ENCODE measurements at regions not wholly inside any gene's neighbourhood (a gene's known extent, or its start where the extent isn't known, plus 50 kb on each side); places are given as distances from the start of the nearest gene placed in this dataset.

GRCh38 chr3:72102112-72102616 is 317.2 kb upstream of the PROK2 start:
- FAIRE-seq (no peak), DNase-seq (ENCODE audit: low read depth, low spot score) (no peak)
- Histone ChIP-seq H3K9me3 (replicated peaks; ENCODE audit: control insufficient read depth, insufficient read depth, low read length) (no peaks in the 10 kb centered on the region), H3K9me1 (replicated peaks; ENCODE audit: control insufficient read depth, extremely low read depth, insufficient read depth, low read length) (no peaks in the 10 kb centered on the region), H3K79me2 (ENCODE audit: control insufficient read depth, insufficient read depth, low read length) (no peaks in the 10 kb centered on the region), H3K9ac (replicated peaks; ENCODE audit: extremely low read depth, insufficient read depth, low read length) (no peak overlapping the region), H2AFZ (ENCODE audit: low read depth, low read length) (no peak overlapping the region), H3K27ac (ENCODE audit: insufficient read depth, low read depth, low read length) (no peak overlapping the region), H3K4me2 (ENCODE audit: insufficient read depth, low read length) (no peak overlapping the region), H3K36me3 (ENCODE audit: control insufficient read depth in 2 of 2, extremely low read depth in 1 of 2, insufficient read depth in 2 of 2, low read length in 2 of 2) (no peaks in the 10 kb centered on the region), H3K27me3 (ENCODE audit: control insufficient read depth in 2 of 2, insufficient read depth in 2 of 2, low read length in 2 of 2) (peaks cover 12 to 13% of the 10 kb centered on the region in 2 experiments), H3K4me3 (replicated peaks in 1 of 3; ENCODE audit: insufficient read depth in 1 of 3, low read depth in 1 of 3, low read length in 3 of 3) (no peak overlapping the region), H4K20me1 (replicated peaks; ENCODE audit: control insufficient read depth, extremely low read depth, insufficient read depth, low read length) (no peaks in the 10 kb centered on the region), H3K4me1 (ENCODE audit: control insufficient read depth, extremely low read depth, insufficient read depth, low read length) (no peaks in the 10 kb centered on the region)
- TF ChIP-seq POLR2A (IDR thresholded peaks at IDR 0.05; ENCODE audit: low read depth, low read length) (no peak), GATA2 (IDR thresholded peaks at IDR 0.05; ENCODE audit: insufficient read depth, insufficient read length, low read depth, low read length) (no peak)
- no TSS peak for BruUV-seq (replicated peaks)
- dilution Hi-C loops (cut with MboI; ENCODE audit: extremely low pct_ligation_motif_present, low sequenced_read_pairs) (no loop called here), intact Hi-C loops (cut with micrococcal nuclease) (no loop called here)
- CTCF ChIA-PET = no interaction called here
- POLR2A ChIA-PET = no interaction called here

- TF ChIP-seq FOS (IDR thresholded peaks at IDR 0.05; ENCODE audit: borderline replicate concordance, insufficient read depth, low read length) (no peak), POLR2A (IDR thresholded peaks at IDR 0.05; ENCODE audit: low read depth, low read length) (no peak), CTCF (IDR thresholded peaks at IDR 0.05; ENCODE audit: extremely low read depth in 1 of 2, insufficient read depth in 1 of 2, low read depth in 1 of 2, low read length in 2 of 2) (no peak), MYC (IDR thresholded peaks at IDR 0.05; ENCODE audit: low read depth, low read length) (no peak), POLR2AphosphoS5 (IDR thresholded peaks at IDR 0.05; ENCODE audit: insufficient read depth, low read depth, low read length) (no peak), JUN (IDR thresholded peaks at IDR 0.05; ENCODE audit: borderline replicate concordance, insufficient read depth, insufficient read length, low read depth) (no peak), EZH2 (IDR thresholded peaks at IDR 0.05; ENCODE audit: borderline replicate concordance, low read depth, low read length, severe bottlenecking) (no peak), MAX (IDR thresholded peaks at IDR 0.05; ENCODE audit: insufficient read depth, insufficient read length) (no peak), GATA2 (IDR thresholded peaks at IDR 0.05; ENCODE audit: insufficient read depth, insufficient read length, low read depth, low read length) (no peak)
- H3K36me3 ChIP-seq (ENCODE audit: control insufficient read depth in 2 of 2, extremely low read depth in 1 of 2, insufficient read depth in 2 of 2, low read length in 2 of 2) = no peaks in the 10 kb centered on the region
- no peak overlapping the region for H3K9ac ChIP-seq (replicated peaks; ENCODE audit: extremely low read depth, insufficient read depth, low read length)
- peaks cover 12 to 13% of the 10 kb centered on the region in 2 experiments for H3K27me3 ChIP-seq (ENCODE audit: control insufficient read depth in 2 of 2, insufficient read depth in 2 of 2, low read length in 2 of 2)
- no peaks in the 10 kb centered on the region for H3K9me3 ChIP-seq (replicated peaks; ENCODE audit: control insufficient read depth, insufficient read depth, low read length)
- intact Hi-C loops (cut with micrococcal nuclease) (no loop called here), dilution Hi-C loops (cut with MboI; ENCODE audit: extremely low pct_ligation_motif_present, low sequenced_read_pairs) (no loop called here)
- BruUV-seq (replicated peaks) = no TSS peak
- no peak overlapping the region for H3K4me3 ChIP-seq (replicated peaks in 1 of 3; ENCODE audit: insufficient read depth in 1 of 3, low read depth in 1 of 3, low read length in 3 of 3)
- no peak overlapping the region for H2AFZ ChIP-seq (ENCODE audit: low read depth, low read length)
- no peak overlapping the region for H3K27ac ChIP-seq (ENCODE audit: insufficient read depth, low read depth, low read length)
- H3K4me2 ChIP-seq (ENCODE audit: insufficient read depth, low read length) = no peak overlapping the region
- H3K79me2 ChIP-seq (ENCODE audit: control insufficient read depth, insufficient read depth, low read length) = no peaks in the 10 kb centered on the region
- H3K9me1 ChIP-seq (replicated peaks; ENCODE audit: control insufficient read depth, extremely low read depth, insufficient read depth, low read length) = no peaks in the 10 kb centered on the region
- no peaks in the 10 kb centered on the region for H3K4me1 ChIP-seq (ENCODE audit: control insufficient read depth, extremely low read depth, insufficient read depth, low read length)
- no peaks in the 10 kb centered on the region for H4K20me1 ChIP-seq (replicated peaks; ENCODE audit: control insufficient read depth, extremely low read depth, insufficient read depth, low read length)
- FAIRE-seq (no peak), DNase-seq (ENCODE audit: low read depth, low spot score) (no peak)
- CTCF ChIA-PET = no interaction called here
- POLR2A ChIA-PET = no interaction called here
Observed at GRCh38 chr3:72101494-72101893, 316.5 kb upstream of the PROK2 start.

Data from endothelial cell of umbilical vein (primary cell).